Activated CD4-positive, alpha-beta T cell treated with anti-CD3 and anti-CD28 coated beads for 4 hours (primary cell): ENCODE measurements at regions not wholly inside any gene's neighbourhood (a gene's known extent, or its start where the extent isn't known, plus 50 kb on each side); places are given as distances from the start of the nearest gene placed in this dataset.
A peak's percentile ranks its signal among the peaks of the same experiment; 100 is the strongest.

Experiments
- DNase-seq, 2 donors: peaks; one replicate each; pipeline ENCODE4 v3.0.0-alpha.2; 2020

DNA sequence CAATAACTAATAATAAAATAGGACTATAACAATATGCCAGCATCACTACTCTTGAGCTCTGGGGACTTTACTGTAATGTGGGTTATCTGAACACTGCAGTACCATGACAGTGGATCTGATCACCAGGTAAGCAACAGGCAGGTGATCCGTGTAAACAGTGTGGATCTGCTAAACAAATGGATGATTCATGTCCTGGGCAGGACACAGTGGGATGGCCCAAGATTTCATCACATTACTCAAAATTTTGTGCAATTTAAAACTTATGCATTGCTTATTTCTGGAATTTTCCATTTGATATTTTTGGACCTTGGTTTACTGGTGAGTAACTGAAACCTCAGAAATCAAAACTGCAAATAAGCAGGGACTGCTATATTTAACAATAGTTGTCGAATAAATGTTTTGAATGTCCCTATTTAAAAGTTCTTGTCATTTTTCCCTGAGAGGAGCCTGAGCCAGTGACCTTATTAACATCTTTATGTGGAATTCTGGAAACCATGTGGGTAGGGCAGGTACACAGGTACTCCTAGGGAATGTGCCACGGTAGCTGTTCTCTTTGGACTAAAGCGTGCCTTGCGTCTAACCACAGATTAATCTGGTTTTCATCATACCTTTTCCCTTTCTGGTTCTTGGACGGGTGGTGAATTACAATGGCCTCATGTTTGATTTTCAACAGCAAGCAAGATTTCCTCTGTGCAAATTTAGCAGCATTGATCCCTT is 214.5 kb upstream of the SASH1 start:
- no peak for DNase-seq

GRCh38 chr6:148134592-148134991 is 208.0 kb upstream of the SASH1 start:
- DNase-seq = no peak

GRCh38 chr6:148136586-148136985 is 206.1 kb upstream of the SASH1 start:
- DNase-seq = no peak

DNA sequence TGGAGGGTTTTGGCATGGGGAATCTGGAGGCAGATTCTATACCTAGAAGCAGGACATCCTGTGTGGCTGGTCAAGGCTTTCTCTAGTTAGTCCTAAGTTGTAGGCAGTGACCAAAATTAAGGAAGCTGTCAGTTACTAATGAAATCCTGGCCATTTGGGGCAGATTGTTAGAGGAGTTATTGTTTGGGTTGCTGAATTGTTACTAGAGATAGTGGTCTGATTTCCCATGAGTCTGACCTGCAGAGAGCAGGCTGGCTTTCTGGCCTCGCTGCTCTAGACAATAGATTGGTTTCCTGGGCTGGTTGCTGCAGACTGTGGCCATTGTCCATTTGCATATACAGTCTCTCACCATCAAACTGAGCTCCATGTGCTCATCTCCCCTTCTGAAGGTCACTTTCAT is 205.0 kb upstream of the SASH1 start:
- DNase-seq = no peak

- no peak for DNase-seq
Observed at GRCh38 chr6:148138573-148138972, 204.1 kb upstream of the SASH1 start.

GRCh38 chr6:148140772-148141557 is 201.7 kb upstream of the SASH1 start:
- no peak for DNase-seq

- DNase-seq = no peak
Observed at GRCh38 chr6:148142821-148143220, 199.8 kb upstream of the SASH1 start.

DNA sequence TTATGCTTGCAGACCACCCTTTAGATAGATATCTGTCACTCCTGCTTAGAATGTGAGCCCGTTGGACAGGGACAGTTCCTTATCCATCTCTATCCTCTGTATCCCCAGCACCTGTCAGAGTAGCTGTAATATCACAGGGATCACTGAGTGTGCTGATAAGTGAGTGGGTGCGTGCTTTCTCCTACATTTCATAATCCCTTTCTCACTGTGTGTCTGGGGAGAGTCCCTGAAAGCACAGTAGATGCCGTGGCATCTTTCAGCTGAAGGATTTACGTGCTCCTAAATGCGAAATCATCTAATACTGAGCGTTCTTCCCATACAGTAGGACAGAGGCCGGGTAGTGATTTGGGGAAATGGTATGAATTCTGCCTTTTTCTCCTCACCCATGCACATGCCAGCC is 198.9 kb upstream of the SASH1 start:
- DNase-seq = no peak

- DNase-seq = peak; percentile 35 to 49
Observed at GRCh38 chr6:148144917-148145521, 197.6 kb upstream of the SASH1 start.

GRCh38 chr6:148146717-148147462 is 195.7 kb upstream of the SASH1 start:
- DNase-seq = peak; percentile 50 to 52

GRCh38 chr6:148147463-148147830 is 195.2 kb upstream of the SASH1 start:
- no peak for DNase-seq

DNA sequence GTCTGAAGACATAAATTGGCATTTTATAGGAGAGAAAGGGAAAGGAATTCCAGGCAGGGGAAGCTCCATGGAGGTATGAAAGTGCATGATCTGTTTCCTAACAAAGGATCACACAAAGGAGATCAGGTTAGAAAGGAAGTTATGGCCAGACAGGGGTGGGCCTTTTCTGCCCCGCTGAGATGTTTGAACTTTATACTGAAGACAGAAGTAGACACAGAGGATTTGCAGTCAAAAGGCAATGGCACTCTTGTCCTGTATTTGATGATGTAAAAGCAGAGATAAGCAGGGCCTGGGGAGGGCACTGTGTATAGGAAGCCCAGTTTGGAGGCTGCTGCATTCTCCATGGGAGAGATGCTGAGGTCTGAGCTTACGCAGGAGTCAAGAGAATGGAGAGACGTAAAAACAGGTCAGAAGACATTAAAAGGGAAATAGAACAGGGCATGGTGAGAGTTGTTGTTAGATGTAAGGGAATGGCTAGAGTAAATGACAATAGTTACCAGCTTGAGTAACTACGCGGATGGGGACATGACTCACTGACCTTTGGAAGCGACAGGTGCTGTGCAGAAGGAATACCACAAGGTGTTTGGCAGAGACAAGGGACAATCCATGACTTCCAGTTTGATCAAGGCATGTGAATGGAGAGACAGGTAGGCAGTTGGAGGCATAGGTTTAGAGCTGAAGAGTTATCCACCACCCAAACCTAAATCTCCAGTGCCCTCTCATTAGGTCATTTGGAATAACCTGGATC is 190.6 kb upstream of the SASH1 start:
- DNase-seq = no peak

GRCh38 chr6:148154668-148155067 is 188.0 kb upstream of the SASH1 start:
- no peak for DNase-seq

GRCh38 chr6:148155293-148155692 is 187.3 kb upstream of the SASH1 start:
- DNase-seq = no peak

DNA sequence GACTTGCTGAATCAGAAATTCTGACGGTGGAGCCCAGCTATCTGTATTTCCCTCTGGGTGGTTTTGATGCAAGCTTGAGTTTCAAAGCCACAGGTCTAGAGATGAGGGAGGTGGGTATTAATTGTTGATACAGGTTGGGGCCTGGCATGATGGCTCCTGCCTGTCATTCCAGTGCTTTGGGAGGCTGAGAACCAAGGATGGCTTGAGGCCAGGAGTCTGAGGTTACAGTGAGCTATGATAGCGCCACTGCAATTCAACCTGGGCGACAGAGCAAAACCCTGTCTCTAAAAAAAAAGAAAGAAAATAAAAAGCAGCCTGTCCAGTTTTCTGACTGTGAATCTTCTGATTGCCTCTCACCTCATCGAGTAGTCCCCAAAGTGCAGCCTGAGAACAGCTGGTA is 184.8 kb upstream of the SASH1 start:
- DNase-seq = no peak

GRCh38 chr6:148164645-148165044 is 178.0 kb upstream of the SASH1 start:
- no peak for DNase-seq

DNA sequence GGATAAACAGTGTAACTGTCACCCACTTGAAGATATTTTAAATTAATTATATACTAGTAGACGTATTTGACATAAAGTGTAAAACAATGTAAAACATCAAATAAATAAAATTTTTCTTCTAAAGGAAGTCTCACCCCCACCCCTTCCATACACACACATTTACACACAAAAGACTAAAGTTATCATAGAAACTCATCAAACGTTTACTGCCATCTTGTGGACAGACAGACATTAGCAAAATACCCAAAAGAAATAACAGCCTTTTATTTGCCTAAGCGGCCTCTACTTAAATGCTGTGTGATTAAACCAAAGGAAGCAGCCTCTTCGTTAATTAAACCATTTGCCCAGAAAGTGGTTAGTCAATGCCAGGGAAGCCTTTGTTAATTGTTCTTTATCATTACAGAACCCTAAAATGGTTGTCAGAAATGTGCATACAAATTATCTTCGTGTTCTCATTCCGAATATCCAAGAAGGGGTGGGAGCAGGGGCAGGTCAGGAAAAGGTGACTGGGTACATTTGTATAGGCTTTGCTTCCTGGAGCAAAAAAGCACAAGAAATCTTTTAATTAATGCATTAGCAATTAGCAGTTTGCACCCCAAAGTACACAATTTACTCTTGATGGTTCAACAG is 176.2 kb upstream of the SASH1 start:
- DNase-seq = peak in 1 of 2 donors; percentile 3

DNA sequence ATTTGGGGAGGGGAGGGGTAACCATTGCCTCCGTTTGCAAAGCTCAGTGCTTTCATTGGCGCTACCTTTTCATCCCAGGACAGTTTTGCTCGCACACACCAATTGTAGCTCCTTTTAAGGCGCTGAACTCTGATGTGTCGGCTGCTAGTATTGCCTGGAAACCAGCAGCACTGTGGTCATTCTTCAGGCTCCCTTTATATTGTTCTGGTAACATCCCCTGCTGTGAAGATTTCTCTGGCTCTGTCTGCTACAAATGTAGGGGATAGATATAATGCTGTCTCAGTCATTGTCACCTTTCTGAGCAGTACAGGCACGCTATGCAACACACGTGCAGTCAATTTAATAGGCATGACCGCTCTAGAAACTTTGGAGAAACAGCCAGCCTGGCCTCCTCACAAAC is 172.9 kb upstream of the SASH1 start:
- no peak for DNase-seq

DNA sequence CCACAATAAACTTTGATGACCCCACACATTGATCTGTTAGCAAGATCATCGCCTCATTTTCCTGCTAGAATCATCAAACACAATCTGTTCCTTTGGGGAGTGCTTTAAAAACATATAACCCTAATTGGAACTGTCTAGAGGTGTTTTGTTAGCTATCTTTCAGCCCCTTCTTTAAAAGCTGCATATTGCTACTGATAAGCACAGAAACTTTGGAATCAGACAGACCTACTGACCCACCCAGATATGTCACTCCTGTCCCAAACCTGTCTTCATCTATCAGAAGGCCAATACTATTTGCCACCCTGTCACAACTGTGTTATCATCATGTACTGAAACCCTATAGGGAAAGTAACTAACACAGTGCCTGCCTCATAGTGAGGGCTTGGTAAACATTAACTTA is 172.4 kb upstream of the SASH1 start:
- DNase-seq = no peak

GRCh38 chr6:148173548-148173947 is 169.1 kb upstream of the SASH1 start:
- no peak for DNase-seq

- no peak for DNase-seq
Observed at GRCh38 chr6:148175550-148176188, 167.0 kb upstream of the SASH1 start.
